CD4-positive, alpha-beta T cell treated with Interleukin-15 for 4 hours (primary cell): ENCODE measurements at regions not wholly inside any gene's neighbourhood (a gene's known extent, or its start where the extent isn't known, plus 50 kb on each side); places are given as distances from the start of the nearest gene placed in this dataset.

ENCODE experiments used
- DNase-seq: peaks from one replicate; pipeline ENCODE4 v3.0.0-alpha.2; 2020; ENCODE audit warnings: low spot score

DNA sequence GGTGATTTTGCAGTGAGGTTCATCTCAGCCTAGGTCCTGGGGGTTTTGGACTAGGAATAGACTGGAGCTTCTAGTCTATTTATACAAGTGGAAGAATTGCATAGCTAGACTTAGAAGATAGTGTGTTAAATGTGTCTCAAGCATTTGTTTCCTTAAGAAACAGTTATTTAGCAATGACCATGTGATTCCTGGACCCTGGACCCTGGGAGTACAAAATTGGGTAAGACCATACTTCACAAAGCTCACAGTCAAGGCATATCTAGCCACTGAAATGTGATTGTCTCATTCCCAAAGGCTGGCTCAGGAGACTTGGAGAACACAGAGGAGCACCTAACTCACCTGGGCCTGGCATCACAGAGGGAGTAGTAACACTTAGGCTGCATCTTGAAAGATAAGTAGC is 754.5 kb downstream of the SATB2 start:
- DNase-seq = no peak

DNA sequence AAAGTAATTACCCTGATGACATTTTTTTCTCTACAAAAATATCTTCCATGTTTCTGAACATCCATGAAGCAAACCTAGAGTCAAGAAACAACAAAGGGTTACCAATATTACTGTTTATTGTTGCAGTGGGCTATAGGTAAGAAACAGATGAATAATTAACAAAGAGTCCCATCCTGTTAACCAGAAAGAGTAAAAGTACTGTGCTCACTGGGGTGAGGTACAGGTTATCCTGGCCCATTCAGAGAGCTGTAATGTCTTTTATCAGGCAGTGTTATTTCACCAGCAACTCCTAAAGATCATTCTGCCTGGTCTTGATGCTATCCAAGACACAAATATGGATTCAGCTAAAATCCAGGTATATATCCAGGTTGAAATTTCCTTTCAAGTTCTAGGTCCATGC is 754.9 kb downstream of the SATB2 start:
- DNase-seq = no peak

DNA sequence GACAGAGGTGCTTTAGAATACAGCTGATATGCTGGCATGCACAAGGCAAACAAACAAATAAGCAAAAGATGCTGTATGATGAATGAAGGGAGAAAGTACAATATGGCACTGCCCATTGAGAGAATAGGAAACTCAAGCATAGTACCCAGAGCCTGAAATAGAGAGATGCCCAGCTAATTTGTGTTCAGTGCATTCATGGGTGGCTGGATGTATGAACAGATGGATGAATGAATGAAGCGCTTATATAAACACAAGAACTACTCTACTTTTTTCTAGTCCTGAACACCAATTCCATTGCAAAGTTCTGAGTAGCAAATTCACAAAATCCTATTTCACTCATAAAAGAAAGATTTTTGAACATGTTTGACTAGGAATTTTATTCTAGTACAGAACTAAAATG is 756.3 kb downstream of the SATB2 start:
- DNase-seq = no peak

DNA sequence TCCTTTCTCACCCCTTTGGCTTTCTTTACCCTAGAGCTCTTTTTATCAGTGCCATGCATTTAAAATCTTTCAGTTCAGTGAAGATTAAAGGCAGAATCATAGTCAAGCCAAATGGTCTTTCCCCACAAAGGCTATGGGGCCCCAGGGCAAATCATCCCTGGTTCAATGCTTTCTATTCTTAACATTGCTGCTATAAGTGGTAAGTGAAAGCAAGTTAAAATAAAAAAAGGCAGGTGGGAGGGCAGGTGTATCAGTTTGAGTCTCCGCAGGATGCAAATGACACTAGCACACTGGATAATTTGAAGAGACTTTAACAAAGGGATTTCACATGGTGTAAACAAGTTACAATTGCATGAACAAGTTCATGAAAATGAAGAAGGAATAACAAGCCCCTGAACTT is 757.4 kb downstream of the SATB2 start:
- DNase-seq = no peak

DNA sequence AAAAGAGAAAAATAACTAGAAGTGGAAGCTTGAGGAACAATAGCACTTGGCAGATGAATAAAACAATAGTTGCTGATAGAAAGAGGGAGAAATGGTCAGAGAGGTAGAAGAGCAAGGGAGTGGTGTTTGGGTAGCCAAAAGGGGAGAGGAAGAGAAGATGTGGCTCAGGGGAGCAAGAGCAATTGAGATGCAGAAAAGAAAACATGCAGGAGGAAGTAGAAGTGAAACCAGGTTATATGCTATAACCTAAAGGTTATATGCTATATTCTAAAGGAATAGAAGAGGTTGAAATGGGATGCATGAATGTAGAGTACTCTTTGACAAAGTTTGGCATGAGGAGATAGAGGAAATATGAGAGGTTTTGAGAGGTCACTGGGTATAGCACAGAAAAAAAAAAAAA is 759.5 kb downstream of the SATB2 start:
- no peak for DNase-seq

DNA sequence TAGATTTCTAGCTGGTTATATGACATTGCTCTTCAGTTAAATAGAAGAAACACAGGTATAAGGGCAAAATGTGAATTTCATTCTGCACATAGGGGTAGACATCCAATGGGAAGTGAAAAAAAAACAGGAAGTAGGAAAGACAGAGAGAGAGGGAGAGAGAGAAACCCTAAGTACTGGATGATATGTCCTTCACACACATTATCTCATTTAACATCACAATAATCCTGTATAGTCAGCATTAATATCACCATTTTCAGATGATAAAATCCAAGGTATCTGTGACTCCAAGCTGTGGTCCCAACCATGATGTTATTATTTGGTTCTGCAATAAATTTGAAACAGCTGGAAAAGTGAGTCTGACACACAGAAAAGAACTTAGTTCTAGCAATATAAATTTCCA is 759.9 kb downstream of the SATB2 start:
- DNase-seq = no peak

DNA sequence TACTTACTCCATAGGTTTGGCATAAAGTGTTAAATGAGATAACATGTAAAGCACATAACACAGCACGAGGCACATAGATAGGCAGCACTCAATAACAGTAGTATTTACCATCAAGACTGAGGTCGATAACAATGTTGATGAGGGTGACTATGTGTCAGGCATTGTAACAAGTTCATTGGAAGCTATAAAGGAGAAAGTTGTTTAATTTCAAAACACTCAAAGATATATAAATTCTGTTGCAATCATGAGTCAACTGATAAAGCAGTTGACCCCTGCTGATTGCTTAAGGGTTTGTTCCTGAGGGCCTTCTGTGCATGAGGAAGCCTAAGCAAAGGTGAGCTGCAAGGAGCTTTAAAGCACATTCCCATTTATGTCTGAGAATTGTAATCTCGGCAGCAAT is 760.5 kb downstream of the SATB2 start:
- DNase-seq = no peak

DNA sequence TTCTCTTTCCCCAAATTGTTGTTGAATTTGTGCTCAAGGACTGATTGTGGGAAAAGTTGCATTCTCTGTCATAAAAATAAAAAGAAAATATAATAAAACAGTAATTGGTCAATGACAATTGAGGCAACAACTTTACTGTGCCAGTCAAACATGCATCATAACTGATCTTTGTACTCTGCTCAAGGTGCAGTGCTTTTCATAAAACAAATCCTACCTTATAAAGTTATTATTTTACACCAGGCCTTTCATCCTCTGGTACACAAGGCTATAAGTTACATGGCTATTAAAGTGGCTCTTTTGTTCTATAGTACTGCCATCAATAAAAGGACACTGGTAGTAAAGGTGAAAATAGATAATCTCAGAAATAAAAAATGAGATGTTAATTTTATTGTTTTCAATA is 761.9 kb downstream of the SATB2 start:
- DNase-seq = no peak

DNA sequence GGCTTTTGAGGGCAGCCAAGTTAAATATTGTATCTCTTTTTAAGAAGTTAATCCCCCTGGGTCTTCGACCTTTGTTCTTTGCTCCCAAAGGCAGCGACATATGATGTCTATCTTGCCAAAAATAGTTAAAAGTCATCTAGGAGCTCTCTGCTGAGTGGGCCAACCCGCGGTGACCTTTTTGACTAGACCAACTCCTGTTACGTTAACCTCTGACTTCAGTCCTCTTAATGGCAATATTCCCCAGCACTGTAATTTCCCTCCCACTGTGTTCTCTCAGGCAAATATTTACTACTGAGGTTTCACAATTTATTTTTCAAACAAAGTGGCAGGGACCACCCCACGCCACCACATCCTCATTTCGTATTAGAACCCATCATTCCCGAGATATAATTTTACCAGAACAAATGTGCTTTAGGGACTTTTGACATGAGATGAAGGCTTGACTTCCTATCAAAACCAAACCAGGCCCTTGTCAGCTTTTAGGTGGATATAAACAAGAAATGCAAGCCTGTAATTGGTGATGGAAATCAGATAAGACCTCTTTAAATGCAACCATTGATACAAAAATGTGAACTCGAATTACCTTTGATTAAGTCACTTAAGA is 764.7 kb downstream of the SATB2 start:
- no peak for DNase-seq

DNA sequence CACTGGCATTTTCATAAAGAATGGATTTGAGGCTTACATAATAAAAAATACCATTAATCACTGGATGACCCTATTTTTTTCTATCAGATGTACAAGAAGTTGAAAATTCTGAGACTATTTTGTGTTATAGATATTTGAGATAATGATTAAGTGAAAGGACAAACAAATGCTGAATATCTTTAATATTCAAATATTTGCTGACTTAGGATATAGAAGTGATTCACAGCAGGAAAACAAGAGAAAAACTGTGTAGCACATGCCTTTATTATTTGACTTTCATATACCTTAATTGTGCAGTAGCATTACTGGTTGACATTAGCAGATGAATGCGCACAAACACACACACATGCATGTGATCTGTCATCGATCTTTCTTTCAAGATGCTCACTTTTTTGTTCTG is 766.5 kb downstream of the SATB2 start:
- no peak for DNase-seq

DNA sequence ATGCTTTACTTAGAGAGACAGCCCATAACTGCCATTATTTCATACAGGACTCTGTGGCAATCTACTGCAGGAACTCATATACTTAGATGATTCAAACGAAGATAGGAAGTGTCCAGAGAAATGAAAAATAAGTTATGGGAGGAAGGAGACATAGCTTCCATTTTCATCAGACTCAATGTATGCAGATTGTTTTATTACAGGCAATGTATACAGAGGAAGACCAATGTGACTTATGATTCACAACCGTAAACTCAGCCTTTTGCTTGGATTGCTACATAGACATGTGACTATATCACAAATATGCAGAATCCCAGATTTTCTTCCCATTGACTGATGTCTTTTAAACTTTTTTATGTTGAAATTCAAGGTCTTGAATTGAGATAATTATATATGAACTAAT is 793.4 kb downstream of the SATB2 start:
- no peak for DNase-seq

DNA sequence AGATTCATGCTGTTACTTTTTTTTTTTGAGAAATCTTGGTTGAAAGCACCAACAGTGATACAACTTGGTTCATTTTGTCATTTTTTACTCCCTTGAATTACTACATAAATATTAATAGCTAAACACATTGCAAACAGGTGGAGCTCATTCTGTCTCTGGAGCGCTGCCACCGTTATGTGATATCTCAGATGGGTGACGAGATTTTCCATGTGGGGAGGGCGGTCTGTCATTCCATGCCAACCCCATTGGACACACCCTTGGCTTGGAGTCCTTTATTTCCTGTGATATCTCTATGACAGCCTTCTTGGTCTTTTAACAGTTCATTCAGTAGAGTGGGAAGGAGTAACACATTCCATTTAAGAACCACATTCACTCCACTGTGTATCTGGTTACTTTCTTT is 794.8 kb downstream of the SATB2 start:
- no peak for DNase-seq

DNA sequence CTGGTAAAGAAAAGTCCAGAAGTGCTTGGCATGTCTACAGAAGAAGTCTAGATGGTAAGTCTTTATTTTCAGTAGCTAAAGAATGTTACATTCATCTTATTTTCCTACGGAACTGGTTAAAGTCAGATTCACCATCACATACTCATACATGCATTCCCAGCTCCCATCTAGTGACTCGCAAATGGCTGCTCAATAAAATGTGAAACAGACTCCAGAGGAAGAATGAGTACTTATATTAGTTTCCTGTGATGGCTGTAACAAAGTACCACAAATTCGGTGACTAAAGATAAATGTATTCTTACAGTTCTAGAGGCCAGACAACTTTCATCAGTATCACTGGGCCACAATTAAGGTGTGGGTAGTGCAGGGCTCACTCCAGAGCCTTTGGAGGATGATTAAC is 797.2 kb downstream of the SATB2 start:
- DNase-seq = no peak

DNA sequence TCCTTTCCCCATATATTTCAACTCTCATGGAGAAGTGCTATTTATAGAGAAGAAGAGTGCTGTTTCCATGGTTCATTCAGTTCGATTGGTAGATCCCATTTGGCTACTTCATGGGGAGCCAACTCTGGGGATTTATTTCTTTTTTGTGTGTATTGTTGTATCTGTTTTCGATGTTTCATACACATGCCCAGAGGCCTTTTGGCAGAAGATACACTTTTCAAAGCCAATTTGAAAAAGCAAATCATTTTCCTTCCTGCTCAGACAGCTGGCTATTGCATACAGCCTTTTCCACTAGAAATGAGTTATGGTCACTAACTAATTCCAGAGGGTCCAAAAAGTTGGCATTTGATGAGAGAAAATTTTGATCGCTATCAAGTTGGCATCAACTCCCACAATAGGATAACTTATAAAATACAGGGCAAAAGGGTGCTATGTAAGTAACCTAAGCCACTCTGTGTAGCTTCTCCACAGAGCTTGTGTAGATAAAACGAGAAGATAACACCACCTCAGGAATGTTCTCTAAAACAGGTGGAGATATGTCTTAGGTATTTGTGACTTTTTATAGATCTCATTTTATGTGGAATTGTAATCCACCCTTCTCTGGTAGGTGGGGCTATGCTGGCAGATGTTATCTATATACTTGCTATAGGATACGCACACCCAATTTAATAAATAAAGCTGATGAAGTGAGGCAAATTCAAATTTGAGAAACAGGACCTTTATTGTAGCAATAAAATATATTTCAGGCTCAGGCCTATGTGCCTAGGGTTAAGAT is 798.5 kb downstream of the SATB2 start:
- no peak for DNase-seq

DNA sequence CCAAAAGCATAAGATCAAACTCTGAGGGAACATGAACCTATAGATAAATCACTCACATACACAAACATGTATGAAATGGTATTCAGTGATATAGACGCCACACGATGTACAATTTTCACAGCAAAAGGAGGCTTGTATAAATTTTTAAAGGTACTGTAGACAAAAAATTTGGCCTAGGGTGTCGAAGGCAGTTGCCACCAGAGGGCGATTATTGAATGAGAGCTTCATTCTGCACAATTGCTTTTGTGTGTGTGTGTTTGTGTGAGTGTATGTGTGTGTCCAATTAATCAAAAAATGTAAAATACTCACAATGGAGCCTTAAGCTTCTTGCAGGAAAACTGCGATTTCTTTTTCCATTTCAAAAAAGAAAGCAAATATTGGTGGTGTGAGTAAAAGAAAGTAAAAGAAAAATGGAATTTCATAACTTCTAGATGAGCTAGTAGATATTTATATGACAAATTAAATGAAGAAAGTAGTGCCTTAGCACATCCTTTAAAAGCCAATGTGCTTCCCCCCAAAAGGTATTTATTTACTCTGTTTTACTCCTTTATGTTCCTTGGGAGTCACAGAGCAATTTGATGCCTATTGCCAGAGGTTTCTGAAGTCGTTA is 800.1 kb downstream of the SATB2 start:
- no peak for DNase-seq

DNA sequence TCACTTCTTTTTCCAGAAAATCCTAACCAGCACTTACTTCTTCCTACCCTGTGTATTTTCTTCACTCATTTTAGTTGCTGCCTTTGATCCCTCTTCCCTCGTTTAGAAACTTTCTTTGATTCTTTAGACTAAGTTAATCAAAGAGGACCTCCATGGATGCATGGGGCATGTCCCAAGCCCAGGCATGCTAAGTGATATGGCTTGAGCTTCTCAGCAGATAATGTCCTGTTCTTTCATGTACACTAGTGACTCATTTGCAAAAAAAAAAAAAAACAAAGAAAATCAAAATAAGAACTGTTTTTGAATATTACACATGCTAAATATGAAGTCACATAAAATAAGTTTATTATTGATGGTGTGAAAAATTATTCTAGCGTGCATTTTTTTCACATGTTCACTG is 800.9 kb downstream of the SATB2 start:
- DNase-seq = no peak

DNA sequence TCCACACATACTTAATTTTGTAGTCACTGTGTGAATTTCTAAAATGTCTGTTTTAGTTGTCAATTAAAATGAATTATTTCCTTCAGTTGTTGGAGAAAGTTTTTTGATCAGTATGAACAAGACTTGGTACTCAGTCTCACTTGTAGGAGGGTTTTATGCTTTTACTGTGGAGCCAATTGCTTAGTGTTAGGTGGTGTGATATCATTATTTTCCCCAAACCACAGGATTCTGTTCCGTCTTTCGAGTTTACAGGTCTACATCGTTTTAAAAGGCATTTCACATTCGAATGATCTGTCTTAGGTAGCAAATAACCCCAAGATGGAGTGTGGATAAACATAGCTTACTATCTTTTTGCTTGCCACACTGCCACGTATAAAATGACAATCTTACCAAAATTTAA is 803.1 kb downstream of the SATB2 start:
- no peak for DNase-seq

DNA sequence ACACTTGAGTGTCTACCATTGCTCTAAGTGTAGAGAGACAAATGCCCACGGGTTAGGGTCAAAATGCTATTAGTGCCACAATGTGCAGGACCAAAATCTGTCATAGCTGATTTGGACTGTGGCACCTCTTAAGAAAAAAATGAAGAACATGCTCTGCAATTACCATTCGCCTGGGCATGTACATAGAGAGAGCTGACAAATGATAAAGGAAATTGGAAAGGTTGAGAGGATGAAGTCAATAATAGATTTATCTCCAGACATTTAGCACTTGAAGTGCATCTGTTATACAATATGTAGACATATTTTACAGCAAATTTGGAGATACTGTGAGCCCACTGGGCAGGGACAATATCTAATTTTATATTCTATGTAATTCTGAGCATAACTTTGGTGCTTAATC is 804.4 kb downstream of the SATB2 start:
- DNase-seq = no peak

DNA sequence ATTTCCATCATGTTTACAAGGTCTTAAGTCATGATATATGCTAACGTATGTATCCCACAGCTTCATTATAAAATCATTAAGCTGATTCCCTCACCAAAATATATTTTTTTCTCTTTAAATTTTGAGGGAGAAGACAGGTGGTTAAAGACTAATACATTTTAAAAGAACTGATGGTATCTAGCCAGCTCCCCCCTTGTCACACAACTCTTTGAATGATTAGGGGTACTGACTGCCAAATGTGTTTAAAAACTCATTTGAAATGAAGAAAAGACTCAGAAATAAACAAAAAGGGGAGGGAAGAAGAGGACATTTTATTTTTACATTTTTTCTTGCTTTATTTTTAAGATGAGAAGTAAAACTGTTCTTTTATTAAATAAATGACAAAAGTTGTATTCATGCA is 805.3 kb downstream of the SATB2 start:
- DNase-seq = no peak

DNA sequence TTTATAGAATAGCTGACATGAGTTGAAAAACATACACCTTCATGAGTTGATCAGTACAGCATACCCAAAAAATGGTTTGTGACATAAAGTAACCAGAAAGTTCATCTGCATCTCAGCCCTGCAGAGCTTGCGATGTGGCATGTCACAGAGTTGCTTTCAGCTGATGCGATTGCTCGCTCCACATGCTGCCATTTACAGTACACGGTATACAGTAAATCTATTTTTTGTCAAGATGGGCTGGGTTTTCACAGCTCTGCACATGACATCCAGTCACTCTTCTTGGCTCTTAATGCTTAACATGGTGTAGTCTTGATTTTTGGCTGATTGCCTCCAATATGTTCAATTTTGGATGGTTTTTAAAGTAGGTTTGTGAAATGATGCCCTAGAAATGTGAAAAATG is 811.9 kb downstream of the SATB2 start:
- no peak for DNase-seq

DNA sequence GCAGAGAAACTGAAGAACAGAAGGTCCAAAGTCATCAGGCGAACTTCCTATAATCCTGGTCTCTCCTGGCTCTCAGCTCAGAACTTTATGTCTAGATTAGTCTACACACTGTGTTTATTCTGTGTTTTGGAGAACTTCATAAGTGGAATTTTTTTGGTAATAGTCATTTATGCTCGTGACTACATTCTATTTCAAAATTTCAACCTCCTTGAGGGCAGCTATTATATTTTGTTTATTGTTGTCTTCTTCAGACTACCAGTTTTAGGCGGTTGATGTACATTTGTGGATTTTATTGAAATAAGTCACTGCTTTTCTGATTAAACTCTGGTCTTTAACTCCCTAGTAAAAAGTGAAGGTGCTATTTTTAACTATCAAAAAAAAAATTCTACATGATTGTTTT is 816.6 kb downstream of the SATB2 start:
- no peak for DNase-seq

DNA sequence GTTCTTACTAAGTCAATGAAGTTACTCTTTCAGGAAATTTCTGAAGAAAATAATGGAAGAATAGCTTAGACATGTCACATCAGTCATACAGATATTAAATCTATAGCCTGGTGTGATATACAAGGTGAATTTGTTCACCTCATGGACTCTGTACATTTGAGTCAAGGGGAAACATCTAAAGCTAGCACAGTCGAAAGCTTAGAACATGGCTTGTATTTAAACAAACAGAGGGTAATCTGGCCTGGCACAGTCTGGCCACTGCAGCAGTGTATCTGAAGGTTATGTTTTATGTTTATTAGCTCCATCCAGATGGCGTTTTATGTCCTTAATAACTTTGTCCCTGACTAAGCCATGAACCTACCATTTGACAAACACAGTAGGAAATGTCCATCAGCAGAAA is 817.3 kb downstream of the SATB2 start:
- DNase-seq = no peak

DNA sequence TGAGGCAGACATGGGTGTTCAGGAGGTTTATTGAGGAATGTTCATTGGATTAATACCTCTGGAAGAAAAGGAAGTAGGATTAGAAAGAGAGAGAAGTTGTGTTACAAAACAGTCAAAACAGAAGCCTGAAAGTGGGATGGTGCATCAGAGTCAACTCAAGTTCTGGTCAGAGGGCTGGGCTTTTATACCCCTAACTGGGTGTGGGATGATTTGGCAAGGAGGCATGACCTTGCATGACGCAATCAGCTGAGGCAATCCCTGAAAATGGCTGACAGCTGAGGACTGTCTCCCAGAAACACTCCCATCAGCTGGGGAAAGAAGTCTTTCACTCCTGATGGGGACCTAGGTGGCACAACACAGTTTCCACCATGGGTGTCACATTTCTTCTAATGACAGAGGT is 818.2 kb downstream of the SATB2 start:
- DNase-seq = no peak

DNA sequence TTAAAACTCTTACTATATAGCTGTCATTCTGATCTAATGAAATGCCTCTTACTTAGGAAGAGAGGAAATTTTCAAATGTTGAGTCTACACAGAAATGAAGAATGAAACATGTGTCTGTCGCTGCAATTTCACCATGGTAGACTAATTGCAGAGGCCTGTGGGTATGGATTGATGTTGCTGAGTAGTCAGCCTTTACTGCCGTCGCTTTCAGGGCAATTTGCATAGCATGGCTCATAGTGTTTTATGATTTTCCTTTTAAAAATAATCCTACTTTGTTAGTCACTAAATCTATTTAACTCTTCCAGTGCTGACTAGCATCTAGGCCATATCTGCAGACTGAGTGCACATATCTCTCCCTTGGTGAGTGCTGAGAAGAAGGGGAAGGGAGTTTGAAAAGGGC is 819.2 kb downstream of the SATB2 start:
- no peak for DNase-seq
